Gastroesophageal sphincter (tissue), 3 donors: ENCODE measurements at regions not wholly inside any gene's neighbourhood (a gene's known extent, or its start where the extent isn't known, plus 50 kb on each side); places are given as distances from the start of the nearest gene placed in this dataset.

Experiments used
- CTCF ChIP-seq, 4 experiments: fragments of 200-600 bp in 2 of 4; fragments of 450-650 bp in 2 of 4; sonication (generic) in 1 of 4; IDR thresholded peaks; one replicate each; pipeline ENCODE4 v1.5.1; 2017 to 2019; ENCODE audit warnings: antibody characterized with exemption in 4 of 4, mild to moderate bottlenecking in 2 of 4, moderate library complexity in 2 of 4
- EP300 ChIP-seq: sonication (generic); formaldehyde crosslinking; IDR thresholded peaks from one replicate; pipeline ENCODE4 v1.6.1; 2017; ENCODE audit warnings: antibody characterized with exemption, mild to moderate bottlenecking
- POLR2A ChIP-seq, 2 donors: fragments of 450-650 bp; IDR thresholded peaks; one replicate each; pipeline ENCODE4 v1.6.1; 2017; ENCODE audit warnings: antibody characterized with exemption in 2 of 2, mild to moderate bottlenecking in 2 of 2, moderate library complexity in 1 of 2

GRCh38 chr15:38073178-38073946 lies 138.9 kb downstream of the TMCO5A start:
- TF ChIP-seq EP300 = no peak
- TF ChIP-seq CTCF (IDR thresholded peaks at IDR 0.05) = no peak
- TF ChIP-seq POLR2A (IDR thresholded peaks at IDR 0.05) = no peak
